Eye (tissue), 1 donor: ENCODE measurements at regions not wholly inside any gene's neighbourhood (a gene's known extent, or its start where the extent isn't known, plus 50 kb on each side); places are given as distances from the start of the nearest gene placed in this dataset.

Experiments used
- DNase-seq: peaks from one replicate; pipeline ENCODE4 v3.0.0-alpha.2; 2015

- no peak for DNase-seq
These were observed 231.1 kb upstream of the POU3F1 start for GRCh38 chr1:38277646-38278045.

GRCh38 chr1:38275960-38276359 lies 229.4 kb upstream of the POU3F1 start:
- no peak for DNase-seq

- DNase-seq, result peak; percentile 58
These were observed 228.4 kb upstream of the POU3F1 start for GRCh38 chr1:38274974-38275373.

- peak; percentile 16 for DNase-seq
These were observed 226.7 kb upstream of the POU3F1 start for GRCh38 chr1:38273196-38273804.

DNA sequence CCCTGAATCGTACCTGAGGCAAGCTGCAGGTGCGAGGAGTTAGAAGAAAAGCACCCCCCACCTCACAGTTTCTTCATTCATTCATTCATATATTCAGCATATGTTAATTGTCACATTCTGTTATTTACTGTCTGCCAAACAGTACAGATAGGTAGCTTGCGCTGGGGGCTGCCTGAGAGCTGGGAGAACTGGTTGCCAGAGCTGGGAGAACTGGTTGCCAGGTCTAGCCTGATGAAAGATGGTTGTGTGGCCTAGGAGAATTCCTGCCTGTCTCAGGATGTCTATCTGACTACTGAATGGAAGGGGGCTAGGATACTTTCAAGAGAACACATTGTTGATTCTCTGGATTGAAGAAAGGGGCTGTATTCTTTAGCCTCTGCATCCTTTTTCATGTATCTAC lies 225.9 kb upstream of the POU3F1 start:
- DNase-seq, result no peak

DNA sequence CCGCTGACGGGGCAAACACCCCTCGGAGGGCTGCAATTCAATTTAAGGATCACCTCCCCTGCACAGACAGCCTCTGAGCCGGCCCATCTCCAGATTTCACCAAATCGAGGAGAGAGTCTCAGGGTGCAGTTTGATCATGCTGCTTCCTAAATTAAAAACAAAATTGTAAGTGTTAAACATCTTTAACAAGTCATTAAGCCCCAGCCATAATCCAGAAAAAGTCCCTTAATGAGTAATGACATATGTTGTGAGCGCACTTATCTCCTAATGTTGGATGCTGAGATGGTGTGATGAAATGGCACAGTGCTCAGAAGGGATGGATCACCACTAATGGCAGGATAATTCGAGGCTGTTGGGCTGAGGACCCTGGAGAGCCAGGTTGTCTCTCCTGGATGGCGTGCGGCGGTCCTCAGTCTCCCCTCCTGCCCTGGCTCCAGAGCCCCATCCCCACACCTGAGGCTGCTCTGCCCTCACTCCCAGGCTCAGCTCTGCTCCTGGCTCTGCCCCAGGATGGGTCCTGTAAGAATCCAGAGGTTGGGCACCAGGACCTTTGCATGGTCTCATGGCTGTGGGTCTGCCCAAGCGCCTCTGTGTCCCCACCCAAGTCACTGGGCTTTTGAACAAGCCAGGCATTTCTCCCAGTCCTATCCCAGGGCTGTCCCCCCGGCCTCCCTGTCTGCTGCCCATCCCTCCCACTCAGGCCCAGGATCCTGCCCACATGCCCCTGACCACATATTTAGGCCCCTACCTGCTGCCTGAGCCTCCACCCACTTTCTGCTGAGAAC lies 224.4 kb upstream of the POU3F1 start:
- DNase-seq, result no peak

DNA sequence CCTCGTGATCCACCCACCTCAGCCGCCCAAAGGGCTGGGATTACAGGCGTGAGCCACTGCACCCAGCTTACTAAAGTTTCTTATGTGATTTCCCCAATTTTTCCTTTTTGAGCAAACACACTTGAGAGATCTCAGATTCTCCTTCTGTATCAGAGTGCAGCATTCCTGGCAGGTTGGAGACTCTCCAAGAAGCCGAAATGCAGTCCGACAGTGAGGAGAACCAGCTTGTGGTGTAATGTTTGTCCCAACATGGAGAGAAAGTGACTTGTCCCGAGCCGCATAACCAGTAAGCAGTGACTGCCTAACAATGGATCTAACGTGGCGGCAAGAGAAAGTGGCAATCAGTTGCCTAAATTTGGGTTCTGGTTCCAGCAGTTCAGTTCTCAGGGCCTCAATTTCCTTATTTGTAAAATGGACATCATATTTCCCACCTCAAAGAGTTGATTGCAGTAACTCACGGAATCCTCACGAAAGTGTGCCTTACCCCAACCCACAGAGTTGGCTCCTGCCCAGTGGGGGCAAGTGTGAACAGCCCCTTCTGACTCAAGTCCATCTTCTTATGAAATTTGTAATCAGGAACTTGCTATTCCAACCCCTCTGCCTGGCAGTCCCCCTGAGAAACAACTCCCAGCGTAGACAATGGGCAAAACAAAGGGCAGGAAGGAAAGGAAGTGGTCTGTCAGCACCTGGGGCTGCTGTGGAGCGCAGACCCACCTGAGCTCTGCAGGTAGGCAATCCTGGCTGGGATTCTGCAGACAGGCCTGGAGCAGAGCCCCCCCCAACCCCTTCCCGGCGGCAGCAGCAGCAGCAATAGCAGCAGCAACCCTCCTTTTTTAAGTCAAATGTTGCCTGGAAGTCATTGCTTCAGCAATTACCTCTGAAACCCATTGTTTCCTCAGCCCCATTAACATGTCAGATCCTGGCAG lies 223.6 kb upstream of the POU3F1 start:
- peak; percentile 13 for DNase-seq

DNA sequence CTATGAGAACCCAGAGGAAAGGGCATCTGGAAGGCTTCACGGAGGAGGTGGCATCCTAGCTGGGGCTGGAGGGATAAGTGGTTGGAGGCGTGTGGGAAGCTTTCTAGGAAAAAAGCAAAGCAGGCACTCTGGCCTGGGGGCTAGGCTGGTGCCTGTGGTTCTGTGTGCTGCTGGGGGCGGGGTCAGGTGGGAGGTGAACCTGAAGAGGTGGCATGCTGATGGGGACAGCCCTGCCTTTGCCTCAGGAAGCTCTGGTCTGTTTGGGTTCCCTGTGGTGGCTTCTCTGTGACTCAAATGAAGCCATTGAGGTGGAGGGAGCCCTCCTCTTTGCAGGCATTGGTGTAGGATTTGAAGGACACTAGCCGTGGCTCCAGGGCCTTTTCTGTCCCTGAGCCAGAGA lies 221.6 kb upstream of the POU3F1 start:
- DNase-seq, result no peak

GRCh38 chr1:38267037-38268036 lies 220.7 kb upstream of the POU3F1 start:
- DNase-seq, result no peak

- DNase-seq, result no peak
These were observed 219.6 kb upstream of the POU3F1 start for GRCh38 chr1:38266197-38266520.

- DNase-seq, result no peak
These were observed 219.0 kb upstream of the POU3F1 start for GRCh38 chr1:38265293-38266196.

DNA sequence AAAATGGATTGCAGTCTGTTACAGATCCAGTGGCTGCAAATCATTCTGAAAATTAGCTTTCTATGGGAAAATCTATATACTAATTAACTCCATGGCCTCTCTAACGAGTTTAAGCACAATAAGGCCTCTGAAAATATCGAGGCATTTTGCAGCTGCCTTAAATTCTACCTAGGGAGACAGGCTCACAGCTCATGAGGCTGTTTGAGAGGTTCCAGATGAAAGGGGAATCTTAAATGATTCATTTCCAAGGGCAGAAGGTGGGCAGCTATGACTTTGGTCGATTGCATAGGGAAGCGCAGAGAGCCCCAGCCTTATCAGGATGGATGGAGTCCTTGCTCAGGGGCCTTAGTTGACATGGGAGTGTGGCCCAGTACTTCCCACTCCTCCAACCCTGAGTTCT lies 216.8 kb upstream of the POU3F1 start:
- no peak for DNase-seq

GRCh38 chr1:38261574-38261973 lies 215.0 kb upstream of the POU3F1 start:
- DNase-seq, result no peak

DNA sequence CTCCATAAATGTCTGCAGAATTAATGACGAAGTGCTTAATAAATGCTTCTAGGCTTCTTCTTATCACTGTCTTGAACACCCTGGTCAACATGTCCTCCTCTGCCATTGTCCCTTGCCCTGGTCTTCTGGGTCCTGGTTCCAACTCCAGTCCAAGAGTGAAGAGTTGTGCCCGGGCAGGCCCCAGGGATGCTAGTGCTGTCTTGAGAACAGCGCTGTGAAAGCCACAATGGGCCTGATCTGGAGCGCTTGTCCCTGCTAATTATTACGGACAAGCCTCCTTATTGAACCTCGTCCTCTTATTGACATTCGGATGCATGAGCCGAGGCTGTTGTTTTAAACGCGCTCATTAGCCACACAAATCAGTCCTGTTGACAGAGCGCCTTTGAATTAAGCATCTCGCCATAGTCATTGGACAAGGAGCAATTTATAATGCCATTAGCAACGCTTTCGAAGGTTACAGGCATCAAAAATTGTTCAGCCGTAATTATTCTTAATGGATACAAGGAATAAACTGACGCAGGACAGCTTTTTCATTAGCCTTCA lies 211.6 kb upstream of the POU3F1 start:
- peak; percentile 79 for DNase-seq

GRCh38 chr1:38257374-38257773 lies 210.8 kb upstream of the POU3F1 start:
- no peak for DNase-seq

DNA sequence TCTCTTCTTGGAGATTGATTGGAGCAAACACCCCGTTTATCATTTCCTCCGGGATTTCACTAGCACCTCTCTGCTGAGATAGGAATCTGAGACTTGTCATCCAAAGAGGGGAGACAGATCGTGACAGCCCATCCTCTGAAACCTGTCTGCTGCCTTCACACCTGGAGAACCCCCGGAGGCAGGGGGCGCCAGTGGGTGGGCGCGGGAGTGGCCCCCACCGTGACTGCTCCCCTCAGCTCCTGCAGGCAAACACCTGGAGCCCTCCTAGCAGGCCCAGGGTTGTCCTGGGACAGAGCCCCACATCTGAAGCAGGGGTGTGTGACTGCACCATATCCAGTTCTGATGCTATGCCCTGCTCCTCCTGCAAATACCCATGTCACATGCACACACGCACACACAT lies 209.5 kb upstream of the POU3F1 start:
- DNase-seq, result no peak

- DNase-seq, result no peak
These were observed 206.7 kb upstream of the POU3F1 start for GRCh38 chr1:38253314-38253713.

DNA sequence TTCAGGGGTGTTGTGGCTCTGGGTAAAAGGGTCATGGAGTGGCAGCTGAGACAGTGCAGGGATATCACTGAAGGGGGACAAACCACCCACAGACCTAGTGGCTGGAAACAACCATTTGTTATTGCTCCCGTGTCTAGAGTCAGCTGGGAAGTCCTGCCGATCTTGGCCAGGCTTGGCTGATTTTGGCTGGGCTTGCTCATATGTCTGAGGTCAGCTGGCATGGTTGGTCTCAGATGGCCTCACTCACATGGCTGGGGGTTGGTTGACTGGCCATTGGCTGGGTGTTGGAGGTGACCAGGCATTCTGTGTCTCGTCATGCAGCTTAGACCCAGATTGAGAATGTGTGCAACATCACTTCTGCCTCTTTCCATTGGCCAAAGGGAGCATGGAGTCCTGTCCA lies 203.8 kb upstream of the POU3F1 start:
- no peak for DNase-seq

DNA sequence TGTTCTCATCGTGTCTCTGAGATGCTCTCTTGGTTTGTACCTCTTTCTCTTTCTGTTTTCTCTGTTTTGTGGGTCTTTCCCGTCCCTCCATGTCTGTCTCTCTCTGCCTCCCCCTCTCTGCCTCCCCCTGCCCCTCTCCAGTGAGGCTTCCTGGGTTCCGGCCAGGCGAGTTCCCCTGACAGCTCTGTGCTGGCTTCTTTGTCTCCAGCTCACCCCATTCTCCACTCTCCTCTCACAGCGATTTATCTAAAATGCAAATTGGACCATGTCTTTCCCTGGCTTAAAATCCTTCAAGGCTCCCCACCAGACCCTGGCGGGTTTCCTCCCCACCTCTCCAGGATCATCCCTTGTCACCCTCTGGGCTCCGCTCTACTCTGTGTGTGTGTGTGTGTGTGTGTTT lies 202.4 kb upstream of the POU3F1 start:
- no peak for DNase-seq

DNA sequence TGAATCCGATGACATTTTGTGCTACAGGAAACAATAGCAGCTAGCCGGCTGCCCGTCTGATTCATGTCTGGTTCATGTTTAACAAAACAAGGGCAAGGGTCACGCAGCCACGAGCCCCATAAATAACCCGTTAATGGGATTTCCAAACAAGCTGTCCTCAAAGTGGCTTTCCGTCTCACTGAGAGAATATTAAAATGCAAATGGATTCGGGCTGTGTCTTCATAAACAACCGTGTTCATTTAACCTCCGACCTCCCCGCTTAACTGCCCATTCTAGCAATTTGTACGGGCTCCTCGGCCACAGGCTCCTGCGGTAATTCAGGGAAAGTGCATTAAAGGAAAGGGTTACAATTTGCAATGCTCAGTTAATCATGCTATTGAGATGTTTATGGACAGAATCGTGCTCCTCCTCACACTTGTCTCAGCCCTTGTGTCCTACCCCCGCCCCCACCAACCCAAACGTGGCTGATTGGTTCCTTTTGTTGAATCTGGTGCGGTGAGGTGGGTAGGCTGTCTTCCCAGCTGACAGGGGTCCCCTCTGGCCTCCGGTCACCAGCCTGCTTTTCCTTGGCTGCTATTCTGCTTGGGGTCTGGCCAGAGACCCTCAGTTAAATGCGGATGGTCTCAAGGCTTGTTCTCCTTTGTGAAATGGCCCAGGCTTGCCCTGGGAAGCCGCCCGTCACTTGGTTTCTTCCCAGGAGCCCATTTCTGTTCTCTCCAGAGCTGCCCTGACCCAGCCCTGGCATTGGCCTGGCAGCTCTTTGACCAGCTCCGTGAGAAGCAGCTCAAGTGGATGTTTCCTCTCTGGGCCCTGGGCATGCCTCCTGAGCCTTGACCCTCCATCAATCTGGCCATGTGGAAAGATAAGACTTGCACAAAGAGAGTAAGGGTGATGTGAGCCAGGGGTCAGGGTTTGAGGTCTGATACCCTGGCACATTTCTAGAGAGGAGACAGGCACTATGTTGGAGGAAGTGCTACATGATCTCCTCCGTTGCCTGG lies 200.7 kb upstream of the POU3F1 start:
- DNase-seq, result peak; percentile 61
